HepG2 (cell line): ENCODE measurements at regions not wholly inside any gene's neighbourhood (a gene's known extent, or its start where the extent isn't known, plus 50 kb on each side); places are given as distances from the start of the nearest gene placed in this dataset.

Experiments
- ATAC-seq: fragments of 200-7000 bp; cut with Tn5 transposase; 3 replicates; pipeline ENCODE4 v1.9.1; 2020; ENCODE audit warnings: mild to moderate bottlenecking, moderate library complexity
- BruUV-seq: library from RNA; stranded (reverse); fragments of 400-500 nt; replicated peaks from 2 replicates; lab custom pipeline; 2021; lab: Mats Ljungman, UMichigan
- CTCF ChIA-PET: fragments of 300-600 bp; formaldehyde crosslinking; extraction: SDS; loops from one replicate; lab custom pipeline; 2021; ENCODE audit warnings: low total read pairs, inconsistent platforms, low intra/inter-chr PET ratio; lab: Yijun Ruan, JAX
- POLR2A ChIA-PET: fragments of 350-600 bp; sonication (Branson Sonifier 250); formaldehyde crosslinking; loops from one replicate; lab custom pipeline; 2020; ENCODE audit warnings: antibody characterized with exemption, inconsistent platforms; lab: Yijun Ruan, JAX
- DNase-seq: peaks from one replicate; pipeline ENCODE4 v3.0.0-alpha.2; 2015; ENCODE audit warnings: low spot score
- FAIRE-seq: peaks from 3 replicates; lab custom pipeline; 2011; peaks lifted over from hg19 to GRCh38; lab: Jason Lieb, UNC
- H2AFZ ChIP-seq: one replicate; pipeline ENCODE4 v1.6.1; 2011; ENCODE audit warnings: low read length, inconsistent platforms
- H3K27ac ChIP-seq: fragments of 300-600 bp; 3 replicates; pipeline ENCODE4 v1.8.0; 2011; ENCODE audit warnings: mixed run types, mild to moderate bottlenecking, mixed read lengths, low read length, inconsistent platforms; ENCODE audit not compliant: insufficient read depth; ENCODE audit errors: extremely low read length
- H3K27me3 ChIP-seq, 2 experiments: fragments of 200-600 bp in 1 of 2; 2 replicates in 1 of 2; 3 replicates in 1 of 2; pipeline versions ENCODE4 v1.6.0 to v1.8.0; 2011; ENCODE audit warnings: low read length in 2 of 2, mild to moderate bottlenecking in 2 of 2, moderate library complexity in 2 of 2, inconsistent platforms in 1 of 2; ENCODE audit not compliant: insufficient read depth in 2 of 2, control insufficient read depth in 1 of 2
- H3K36me3 ChIP-seq, 2 experiments: fragments of 200-600 bp in 1 of 2; replicated peaks in 1 of 2; 2 replicates in 1 of 2; 3 replicates in 1 of 2; pipeline versions ENCODE4 v1.5.1 to v1.8.0; 2011; ENCODE audit warnings: low read length in 2 of 2, inconsistent platforms in 1 of 2; ENCODE audit not compliant: insufficient read depth in 2 of 2, control insufficient read depth in 1 of 2
- H3K4me1 ChIP-seq: 2 replicates; pipeline ENCODE4 v1.5.1; 2012; ENCODE audit warnings: low read length, inconsistent platforms; ENCODE audit not compliant: insufficient read depth
- H3K4me2 ChIP-seq: 2 replicates; pipeline ENCODE4 v1.6.0; 2011; ENCODE audit warnings: low read depth, low read length, inconsistent platforms
- H3K4me3 ChIP-seq, 3 experiments: fragments of 200-600 bp in 1 of 3; sonication (generic), shearing (Covaris generic) in 1 of 3; replicated peaks in 1 of 3; 2 replicates each; pipeline ENCODE4 v1.5.1; 2011 to 2016; ENCODE audit warnings: low read length in 3 of 3, inconsistent platforms in 2 of 3, low read depth in 2 of 3, mild to moderate bottlenecking in 2 of 3, control low read depth in 1 of 3, mixed read lengths in 1 of 3; ENCODE audit not compliant: insufficient read depth in 1 of 3
- H3K79me2 ChIP-seq: one replicate; pipeline ENCODE4 v1.6.1; 2011; ENCODE audit warnings: low read length, inconsistent platforms; ENCODE audit not compliant: insufficient read depth
- H3K9ac ChIP-seq: 2 replicates; pipeline ENCODE4 v1.6.0; 2011; ENCODE audit warnings: mild to moderate bottlenecking, low read depth, low read length, inconsistent platforms; ENCODE audit not compliant: insufficient read depth
- H3K9me3 ChIP-seq: 2 replicates; pipeline ENCODE4 v1.5.1; 2012; ENCODE audit warnings: mild to moderate bottlenecking, low read length
- H4K20me1 ChIP-seq: 2 replicates; pipeline ENCODE4 v1.6.0; 2011; ENCODE audit warnings: inconsistent platforms, mild to moderate bottlenecking, low read length, moderate library complexity; ENCODE audit not compliant: insufficient read depth
- CBFB ChIP-seq: sonication (generic); formaldehyde crosslinking; IDR thresholded peaks from 2 replicates; pipeline ENCODE4 v1.4.0; 2020; ENCODE audit warnings: missing genetic modification reagents
- CEBPB ChIP-seq: IDR thresholded peaks from 2 replicates; pipeline ENCODE4 v1.6.1; 2011; ENCODE audit warnings: low read depth, low read length, improper control_type of control experiment, borderline replicate concordance
- JARID2 ChIP-seq: sonication (generic); formaldehyde crosslinking; IDR thresholded peaks from 2 replicates; pipeline ENCODE4 v1.8.1; 2023; ENCODE audit warnings: missing genetic modification reagents, inconsistent platforms; ENCODE audit not compliant: insufficient replicate concordance
- KDM5A ChIP-seq: fragments of 200-600 bp; sonication (generic); IDR thresholded peaks from 2 replicates; pipeline ENCODE4 v1.7.0; 2018; ENCODE audit warnings: antibody characterized with exemption, mild to moderate bottlenecking, low read length, borderline replicate concordance
- KLF12 ChIP-seq: sonication (generic); formaldehyde crosslinking; IDR thresholded peaks from 2 replicates; pipeline ENCODE4 v1.4.0; 2020; ENCODE audit warnings: missing genetic modification reagents, borderline replicate concordance
- SRSF4 ChIP-seq: fragments of 200-400 bp; formaldehyde crosslinking; IDR thresholded peaks from one replicate; pipeline ENCODE4 v1.6.1; 2018; ENCODE audit warnings: mild to moderate bottlenecking, low read depth, low read length, moderate library complexity; ENCODE audit not compliant: poor library complexity, severe bottlenecking
- TOE1 ChIP-seq: sonication (generic); formaldehyde crosslinking; IDR thresholded peaks from 2 replicates; pipeline ENCODE4 v1.4.0; 2020; ENCODE audit warnings: mild to moderate bottlenecking, missing genetic modification reagents
- ZNF501 ChIP-seq: sonication (generic); formaldehyde crosslinking; IDR thresholded peaks from 2 replicates; pipeline ENCODE4 v1.5.1; 2020; ENCODE audit warnings: mild to moderate bottlenecking, moderate library complexity, missing genetic modification reagents
- ZNF749 ChIP-seq: sonication (generic); formaldehyde crosslinking; IDR thresholded peaks from 2 replicates; pipeline ENCODE4 v1.8.0; 2022; ENCODE audit warnings: mild to moderate bottlenecking, missing genetic modification reagents, moderate library complexity, borderline replicate concordance
- ZNF816 ChIP-seq: sonication (generic); formaldehyde crosslinking; IDR thresholded peaks from 2 replicates; pipeline ENCODE4 v1.8.0; 2022; ENCODE audit warnings: missing genetic modification reagents, mild to moderate bottlenecking, borderline replicate concordance
- ZNF841 ChIP-seq: sonication (generic); formaldehyde crosslinking; IDR thresholded peaks from 2 replicates; pipeline ENCODE4 v1.8.1; 2023; ENCODE audit warnings: missing genetic modification reagents, borderline replicate concordance
- WGBS: methylation state at CpG from one replicate; pipeline ENCODE4 v1.1.6; 2017; ENCODE audit warnings: low lambda C conversion rate; 5-methylcytosine and 5-hydroxymethylcytosine counted together
- in situ Hi-C: cut with HindIII; loops from 2 replicates; pipeline ENCODE4 v1.10.0; 2017; ENCODE audit warnings: low pct_unique_long_range_greater_than_20kb; ENCODE audit not compliant: extremely low pct_ligation_motif_present
- intact Hi-C: fragments of 100-400 bp; cut with micrococcal nuclease; formaldehyde crosslinking; loops from one replicate; pipeline ENCODE4 v1.10.0; 2022; ENCODE audit not compliant: unreplicated experiment

GRCh38 chr6:92510137-92510536 is 909.2 kb downstream of the EPHA7 start (continued):
- TF ChIP-seq JARID2 (no peak), ZNF841 (CRISPR knock-in tag) (no peak), ZNF749 (CRISPR knock-in tag) (no peak), KLF12 (CRISPR knock-in tag) (no peak), SRSF4 (no peak), ZNF501 (CRISPR knock-in tag) (no peak), CBFB (CRISPR knock-in tag) (no peak), TOE1 (CRISPR knock-in tag) (no peak)
- TF ChIP-seq, all 625 proteins: peak for 0

DNA sequence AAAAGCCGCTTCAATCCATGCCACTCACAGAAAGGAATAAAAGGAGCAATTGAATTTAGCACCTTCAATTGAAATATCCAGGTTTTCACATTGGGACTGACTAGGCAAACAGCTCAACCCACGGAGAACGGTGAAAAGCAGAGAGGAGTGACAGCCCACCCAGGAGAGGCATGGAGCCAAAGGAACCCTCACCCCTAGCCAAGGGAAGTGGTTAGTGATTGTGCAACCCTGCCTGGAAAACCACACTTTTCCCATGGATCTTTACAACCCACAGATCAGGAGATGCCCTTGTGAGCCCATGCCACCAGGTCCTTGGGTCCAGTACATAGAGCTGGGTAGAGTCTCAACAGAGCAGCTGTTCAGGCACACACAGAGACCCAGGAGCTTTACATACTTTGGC is 911.8 kb downstream of the EPHA7 start:
- Histone ChIP-seq H3K79me2 (no peaks in the 10 kb centered on the region), H3K27ac (no peak overlapping the region), H2AFZ (no peak overlapping the region), H3K9ac (no peak overlapping the region), H4K20me1 (no peaks in the 10 kb centered on the region), H3K9me3 (peaks cover 51% of the 10 kb centered on the region), H3K36me3 (no peaks in the 10 kb centered on the region), H3K27me3 (no peaks in the 10 kb centered on the region; a peak in 1 of 5 replicates), H3K4me3 (no peak overlapping the region), H3K4me1 (no peaks in the 10 kb centered on the region), H3K4me2 (no peak overlapping the region)
- CTCF ChIA-PET, result no interaction called here
- no peak for FAIRE-seq
- no peak for ATAC-seq
- BruUV-seq, result no TSS peak
- no peak for TF ChIP-seq ZNF816
- TF ChIP-seq CEBPB, result peak; percentile 17; the same call in 1 of the 2 replicates
- TF ChIP-seq KDM5A, result no peak
- intact Hi-C loops, result no loop called here
- in situ Hi-C loops, result no loop called here
- POLR2A ChIA-PET, result no interaction called here
- WGBS, result 38% methylated on average over 1 of the region's 3 CpGs
- no peak for DNase-seq
